GM12865 (cell line): ENCODE measurements at regions not wholly inside any gene's neighbourhood (a gene's known extent, or its start where the extent isn't known, plus 50 kb on each side); places are given as distances from the start of the nearest gene placed in this dataset.

Source experiments
- DNase-seq: peaks from one replicate; pipeline ENCODE4 v3.0.0; 2010; ENCODE audit warnings: low read depth
- H3K4me3 ChIP-seq: 2 replicates; pipeline ENCODE4 v1.5.1; 2011; ENCODE audit warnings: mild to moderate bottlenecking, low read depth, low read length, control low read depth
- TF ChIP-seq, protein P1 (sequence below): IDR thresholded peaks from 2 replicates; pipeline ENCODE4 v1.5.1; 2011; ENCODE audit warnings: low read length, control low read depth, low read depth, inconsistent platforms; ENCODE audit not compliant: insufficient read depth; ENCODE audit errors: missing control alignments

DNA sequence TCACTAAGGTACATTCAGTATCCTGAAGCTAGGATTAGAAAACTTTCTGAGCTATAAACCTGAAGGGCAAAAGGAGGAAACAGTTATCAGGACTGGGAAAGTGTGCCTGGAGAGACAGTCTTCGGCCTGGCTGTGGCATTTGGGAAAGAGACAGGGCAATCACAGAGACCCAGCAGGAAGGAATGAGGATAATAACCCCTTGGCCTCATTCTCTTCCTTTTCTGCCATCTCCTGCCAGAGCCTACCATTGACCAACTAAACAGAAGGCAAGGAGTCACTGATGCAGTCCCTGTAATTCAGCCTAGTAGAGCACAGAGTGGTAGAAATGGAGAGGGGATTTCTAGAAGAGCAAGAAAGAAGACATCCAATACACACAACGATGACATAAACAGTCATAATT, 359.4 kb downstream of the HDGFL1 start:
- TF ChIP-seq, protein P1, sequence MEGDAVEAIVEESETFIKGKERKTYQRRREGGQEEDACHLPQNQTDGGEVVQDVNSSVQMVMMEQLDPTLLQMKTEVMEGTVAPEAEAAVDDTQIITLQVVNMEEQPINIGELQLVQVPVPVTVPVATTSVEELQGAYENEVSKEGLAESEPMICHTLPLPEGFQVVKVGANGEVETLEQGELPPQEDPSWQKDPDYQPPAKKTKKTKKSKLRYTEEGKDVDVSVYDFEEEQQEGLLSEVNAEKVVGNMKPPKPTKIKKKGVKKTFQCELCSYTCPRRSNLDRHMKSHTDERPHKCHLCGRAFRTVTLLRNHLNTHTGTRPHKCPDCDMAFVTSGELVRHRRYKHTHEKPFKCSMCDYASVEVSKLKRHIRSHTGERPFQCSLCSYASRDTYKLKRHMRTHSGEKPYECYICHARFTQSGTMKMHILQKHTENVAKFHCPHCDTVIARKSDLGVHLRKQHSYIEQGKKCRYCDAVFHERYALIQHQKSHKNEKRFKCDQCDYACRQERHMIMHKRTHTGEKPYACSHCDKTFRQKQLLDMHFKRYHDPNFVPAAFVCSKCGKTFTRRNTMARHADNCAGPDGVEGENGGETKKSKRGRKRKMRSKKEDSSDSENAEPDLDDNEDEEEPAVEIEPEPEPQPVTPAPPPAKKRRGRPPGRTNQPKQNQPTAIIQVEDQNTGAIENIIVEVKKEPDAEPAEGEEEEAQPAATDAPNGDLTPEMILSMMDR, result no peak
- H3K4me3 ChIP-seq, result no peak overlapping the region
- no peak for DNase-seq

DNA sequence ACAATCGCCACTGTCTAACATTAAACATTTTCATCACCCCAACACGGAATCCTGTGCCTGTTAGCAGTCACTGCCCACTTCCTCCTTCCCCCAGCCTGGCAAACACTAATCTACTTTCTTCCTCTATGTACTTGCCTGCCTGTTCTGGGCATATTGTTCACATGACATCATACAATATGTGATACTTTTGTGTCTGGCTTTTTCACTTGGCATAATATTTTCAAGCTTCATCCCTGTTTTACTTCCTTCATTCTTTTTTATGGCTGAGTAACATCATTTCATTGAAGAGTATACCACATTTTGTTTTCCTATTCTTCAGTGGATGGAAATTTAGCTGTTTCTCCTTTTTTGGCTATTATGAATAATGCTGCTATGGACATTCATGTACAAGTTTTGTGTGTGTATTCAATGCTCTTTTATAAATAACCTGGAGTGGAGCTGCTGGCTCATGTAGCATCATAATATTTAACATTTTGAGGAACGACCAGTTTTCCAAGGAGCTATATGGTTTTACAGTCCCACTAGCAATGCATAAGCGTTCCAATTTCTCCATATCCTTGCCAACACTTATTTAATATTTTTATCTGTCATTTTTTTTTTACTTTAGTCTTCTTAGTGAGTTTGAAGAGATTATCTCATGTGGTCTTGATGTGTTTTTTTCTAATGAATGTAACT, 360.1 kb downstream of the HDGFL1 start:
- peak; percentile 12 for DNase-seq

DNA sequence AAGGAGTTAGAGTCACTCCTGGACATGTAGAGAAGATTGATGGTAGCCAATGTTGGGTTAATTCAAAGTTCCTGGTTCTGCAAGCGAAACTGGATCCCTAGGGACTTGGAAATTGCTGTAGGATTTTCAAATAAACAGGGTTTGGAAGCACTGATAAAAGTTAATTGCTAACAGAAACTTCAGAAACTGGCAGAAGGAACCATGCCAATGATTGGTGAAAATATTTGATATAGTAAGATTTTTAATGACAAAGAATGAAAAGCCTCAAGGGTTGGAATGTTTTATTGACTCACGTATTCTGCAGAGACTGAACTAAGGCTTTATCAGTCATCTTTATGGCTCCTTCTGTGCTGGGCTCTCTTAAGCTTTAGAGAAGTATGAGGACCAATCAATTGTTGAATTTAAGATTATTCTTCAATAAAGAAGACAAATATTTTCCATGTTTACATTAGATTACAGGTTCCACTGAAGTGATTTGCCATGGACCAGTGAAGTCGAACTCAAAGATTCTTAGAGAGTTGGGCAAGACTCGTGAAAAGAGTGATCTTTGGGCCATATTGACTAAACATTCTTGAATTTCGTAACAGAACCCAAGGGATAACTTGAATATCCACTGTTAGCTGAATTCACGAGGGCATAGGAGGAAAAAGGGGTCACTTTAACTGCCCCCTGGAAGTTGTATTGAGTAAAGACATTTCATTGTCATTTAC, 371.4 kb downstream of the HDGFL1 start:
- no peak overlapping the region for H3K4me3 ChIP-seq
- no peak for DNase-seq

More for the DNA sequence above, 360.1 kb downstream of the HDGFL1 start:
- TF ChIP-seq, protein P1, result no peak
- H3K4me3 ChIP-seq, result no peak overlapping the region

DNA sequence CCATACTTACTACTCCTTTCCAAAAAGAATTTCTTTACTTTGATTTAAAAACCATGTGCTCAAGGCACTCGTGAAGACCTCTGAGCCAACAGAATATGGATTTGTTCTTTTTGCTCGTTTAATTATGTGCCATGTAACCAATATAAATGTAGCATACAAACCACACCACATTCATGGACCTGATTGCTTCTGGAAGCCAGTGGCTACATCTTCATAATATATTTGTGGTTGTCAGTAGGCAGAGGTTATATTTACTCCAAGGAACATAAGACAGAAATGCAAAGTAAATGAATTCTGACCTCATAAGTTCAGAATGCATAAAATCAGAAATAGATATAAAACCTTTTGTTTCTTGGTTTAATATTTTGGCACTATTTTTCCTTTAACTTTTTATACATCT, 373.0 kb downstream of the HDGFL1 start:
- TF ChIP-seq, protein P1, result no peak
- H3K4me3 ChIP-seq, result no peak overlapping the region
- no peak for DNase-seq

More for the DNA sequence above, 371.4 kb downstream of the HDGFL1 start:
- TF ChIP-seq, protein P1, result no peak

DNA sequence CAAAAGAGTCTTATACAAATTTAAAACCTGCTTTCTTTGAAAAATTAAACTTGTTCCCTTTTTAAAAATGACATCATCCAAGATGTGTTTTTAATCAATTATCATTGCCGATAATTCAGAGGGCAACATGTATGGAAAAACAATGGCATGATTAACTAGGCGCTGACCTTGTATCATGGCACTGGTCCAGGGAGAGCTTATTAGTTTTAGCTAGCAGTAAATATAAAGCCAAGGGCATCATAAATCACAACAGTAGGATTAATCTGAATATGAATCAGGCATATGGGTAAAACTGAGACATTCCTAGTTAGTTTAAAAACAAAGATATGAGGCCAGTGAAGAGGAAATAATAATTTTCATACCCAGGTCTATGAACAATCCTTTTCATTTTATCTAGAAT, 374.0 kb downstream of the HDGFL1 start:
- TF ChIP-seq, protein P1, result no peak
- H3K4me3 ChIP-seq, result no peak overlapping the region
- DNase-seq, result no peak

DNA sequence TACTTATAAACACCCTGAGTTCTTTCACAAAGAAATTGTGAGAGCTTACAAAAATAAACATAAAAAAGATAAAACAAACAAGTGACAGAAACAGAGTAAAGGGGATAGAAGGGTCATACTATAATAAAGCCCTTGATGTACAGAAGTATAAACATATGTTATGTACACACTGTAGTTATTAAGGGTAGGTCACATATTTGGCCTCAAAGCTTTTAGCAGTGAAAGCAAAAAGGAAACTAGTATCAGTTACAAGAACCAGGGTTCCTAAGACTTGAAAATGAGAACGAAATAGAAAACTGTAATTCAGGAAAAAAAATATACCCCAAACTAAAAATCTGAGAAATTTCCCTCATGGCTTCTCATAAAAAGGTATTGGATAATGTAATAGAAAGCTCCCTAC, 380.6 kb downstream of the HDGFL1 start:
- DNase-seq, result no peak
- TF ChIP-seq, protein P1, result no peak
- no peak overlapping the region for H3K4me3 ChIP-seq
